ENCODE measurements at regions not wholly inside any gene's neighbourhood (a gene's known extent, or its start where the extent isn't known, plus 50 kb on each side); places are given as distances from the start of the nearest gene placed in this dataset.

GRCh38 chr10:31124852-31125251 lies 93.2 kb upstream of the ZNF438 start:
- no peak overlapping the region for H3K9ac ChIP-seq (ENCODE audit: low read length in 2 of 2)
- H3K9me3 ChIP-seq (ENCODE audit: control insufficient read depth in 2 of 2, low read length in 2 of 2), result no peaks in the 10 kb centered on the region
- H3K4me1 ChIP-seq (ENCODE audit: control insufficient read depth, insufficient read depth, low read length), result peaks cover 19% of the 10 kb centered on the region
- no peaks in the 10 kb centered on the region for H3K36me3 ChIP-seq (ENCODE audit: control insufficient read depth in 2 of 2, insufficient read depth in 2 of 2, low read length in 2 of 2)
- H3K4me3 ChIP-seq (ENCODE audit: low read length in 2 of 2), result no peak overlapping the region
- no peak overlapping the region for H3K27ac ChIP-seq (ENCODE audit: low read length)
- H3K27me3 ChIP-seq (ENCODE audit: control insufficient read depth in 1 of 2, insufficient read depth in 2 of 2, low read length in 2 of 2), result no peaks in the 10 kb centered on the region

- no peak overlapping the region for H3K4me3 ChIP-seq (ENCODE audit: low read length in 2 of 2)
Observed at GRCh38 chr10:31125789-31126188, 94.1 kb upstream of the ZNF438 start.

GRCh38 chr10:31126593-31126992 lies 94.9 kb upstream of the ZNF438 start:
- H3K27me3 ChIP-seq (ENCODE audit: control insufficient read depth in 1 of 2, insufficient read depth in 2 of 2, low read length in 2 of 2), result no peaks in the 10 kb centered on the region
- no peak overlapping the region for H3K9ac ChIP-seq (ENCODE audit: low read length in 2 of 2)
- H3K36me3 ChIP-seq (ENCODE audit: control insufficient read depth in 2 of 2, insufficient read depth in 2 of 2, low read length in 2 of 2), result no peaks in the 10 kb centered on the region
- peaks cover 19% of the 10 kb centered on the region for H3K4me1 ChIP-seq (ENCODE audit: control insufficient read depth, insufficient read depth, low read length)
- H3K4me3 ChIP-seq (ENCODE audit: low read length in 2 of 2), result no peak overlapping the region
- H3K9me3 ChIP-seq (ENCODE audit: control insufficient read depth in 2 of 2, low read length in 2 of 2), result no peaks in the 10 kb centered on the region
- H3K27ac ChIP-seq (ENCODE audit: low read length), result no peak overlapping the region

More at GRCh38 chr10:31125789-31126188, 94.1 kb upstream of the ZNF438 start:
- H3K9me3 ChIP-seq (ENCODE audit: control insufficient read depth in 2 of 2, low read length in 2 of 2), result no peaks in the 10 kb centered on the region
- no peak overlapping the region for H3K27ac ChIP-seq (ENCODE audit: low read length)
- no peaks in the 10 kb centered on the region for H3K27me3 ChIP-seq (ENCODE audit: control insufficient read depth in 1 of 2, insufficient read depth in 2 of 2, low read length in 2 of 2)
- no peaks in the 10 kb centered on the region for H3K36me3 ChIP-seq (ENCODE audit: control insufficient read depth in 2 of 2, insufficient read depth in 2 of 2, low read length in 2 of 2)
- H3K9ac ChIP-seq (ENCODE audit: low read length in 2 of 2), result no peak overlapping the region
- H3K4me1 ChIP-seq (ENCODE audit: control insufficient read depth, insufficient read depth, low read length), result peaks cover 21% of the 10 kb centered on the region

GRCh38 chr10:31128536-31128935 lies 96.9 kb upstream of the ZNF438 start:
- peak overlapping the region in 1 of 2 donors; percentile 19 for H3K9ac ChIP-seq (ENCODE audit: low read length in 2 of 2)
- H3K27ac ChIP-seq (ENCODE audit: low read length), result peak overlapping the region; percentile 46
- peaks cover 26% of the 10 kb centered on the region for H3K4me1 ChIP-seq (ENCODE audit: control insufficient read depth, insufficient read depth, low read length)
- H3K36me3 ChIP-seq (ENCODE audit: control insufficient read depth in 2 of 2, insufficient read depth in 2 of 2, low read length in 2 of 2), result no peaks in the 10 kb centered on the region
- H3K9me3 ChIP-seq (ENCODE audit: control insufficient read depth in 2 of 2, low read length in 2 of 2), result no peaks in the 10 kb centered on the region
- H3K4me3 ChIP-seq (ENCODE audit: low read length in 2 of 2), result no peak overlapping the region
- H3K27me3 ChIP-seq (ENCODE audit: control insufficient read depth in 1 of 2, insufficient read depth in 2 of 2, low read length in 2 of 2), result no peaks in the 10 kb centered on the region

GRCh38 chr10:31129271-31129670 lies 97.6 kb upstream of the ZNF438 start:
- Histone ChIP-seq H3K36me3 (ENCODE audit: control insufficient read depth in 2 of 2, insufficient read depth in 2 of 2, low read length in 2 of 2) (no peaks in the 10 kb centered on the region), H3K4me1 (ENCODE audit: control insufficient read depth, insufficient read depth, low read length) (peaks cover 31% of the 10 kb centered on the region), H3K4me3 (ENCODE audit: low read length in 2 of 2) (no peak overlapping the region), H3K27ac (ENCODE audit: low read length) (peak overlapping the region; percentile 37), H3K9ac (ENCODE audit: low read length in 2 of 2) (no peak overlapping the region), H3K27me3 (ENCODE audit: control insufficient read depth in 1 of 2, insufficient read depth in 2 of 2, low read length in 2 of 2) (no peaks in the 10 kb centered on the region), H3K9me3 (ENCODE audit: control insufficient read depth in 2 of 2, low read length in 2 of 2) (no peaks in the 10 kb centered on the region)

GRCh38 chr10:31129880-31130405 lies 98.3 kb upstream of the ZNF438 start:
- no peaks in the 10 kb centered on the region for H3K9me3 ChIP-seq (ENCODE audit: control insufficient read depth in 2 of 2, low read length in 2 of 2)
- no peak overlapping the region for H3K9ac ChIP-seq (ENCODE audit: low read length in 2 of 2)
- H3K27me3 ChIP-seq (ENCODE audit: control insufficient read depth in 1 of 2, insufficient read depth in 2 of 2, low read length in 2 of 2), result no peaks in the 10 kb centered on the region
- no peaks in the 10 kb centered on the region for H3K36me3 ChIP-seq (ENCODE audit: control insufficient read depth in 2 of 2, insufficient read depth in 2 of 2, low read length in 2 of 2)
- peaks cover 36% of the 10 kb centered on the region for H3K4me1 ChIP-seq (ENCODE audit: control insufficient read depth, insufficient read depth, low read length)
- peak overlapping the region; percentile 37 for H3K27ac ChIP-seq (ENCODE audit: low read length)
- no peak overlapping the region for H3K4me3 ChIP-seq (ENCODE audit: low read length in 2 of 2)

GRCh38 chr10:31130406-31130805 lies 98.7 kb upstream of the ZNF438 start:
- Histone ChIP-seq H3K4me3 (ENCODE audit: low read length in 2 of 2) (no peak overlapping the region), H3K27ac (ENCODE audit: low read length) (peak overlapping the region; percentile 37), H3K9me3 (ENCODE audit: control insufficient read depth in 2 of 2, low read length in 2 of 2) (no peaks in the 10 kb centered on the region), H3K36me3 (ENCODE audit: control insufficient read depth in 2 of 2, insufficient read depth in 2 of 2, low read length in 2 of 2) (no peaks in the 10 kb centered on the region), H3K4me1 (ENCODE audit: control insufficient read depth, insufficient read depth, low read length) (peaks cover 36% of the 10 kb centered on the region), H3K9ac (ENCODE audit: low read length in 2 of 2) (no peak overlapping the region), H3K27me3 (ENCODE audit: control insufficient read depth in 1 of 2, insufficient read depth in 2 of 2, low read length in 2 of 2) (no peaks in the 10 kb centered on the region)

- Histone ChIP-seq H3K27ac (ENCODE audit: low read length) (no peak overlapping the region), H3K4me3 (ENCODE audit: low read length in 2 of 2) (no peak overlapping the region), H3K9ac (ENCODE audit: low read length in 2 of 2) (no peak overlapping the region), H3K4me1 (ENCODE audit: control insufficient read depth, insufficient read depth, low read length) (peaks cover 36% of the 10 kb centered on the region), H3K36me3 (ENCODE audit: control insufficient read depth in 2 of 2, insufficient read depth in 2 of 2, low read length in 2 of 2) (no peaks in the 10 kb centered on the region), H3K9me3 (ENCODE audit: control insufficient read depth in 2 of 2, low read length in 2 of 2) (no peaks in the 10 kb centered on the region), H3K27me3 (ENCODE audit: control insufficient read depth in 1 of 2, insufficient read depth in 2 of 2, low read length in 2 of 2) (no peaks in the 10 kb centered on the region)
Observed at GRCh38 chr10:31131251-31131650, 99.6 kb upstream of the ZNF438 start.

- Histone ChIP-seq H3K9ac (ENCODE audit: low read length in 2 of 2) (no peak overlapping the region), H3K27ac (ENCODE audit: low read length) (peak overlapping the region; percentile 73)
Observed at GRCh38 chr10:31132681-31133244, 101.1 kb upstream of the ZNF438 start.

GRCh38 chr10:31133251-31133791 lies 101.7 kb upstream of the ZNF438 start:
- peak overlapping the region in 1 of 2 donors; percentile 47 for H3K9ac ChIP-seq (ENCODE audit: low read length in 2 of 2)
- no peaks in the 10 kb centered on the region for H3K36me3 ChIP-seq (ENCODE audit: control insufficient read depth in 2 of 2, insufficient read depth in 2 of 2, low read length in 2 of 2)
- peak overlapping the region in 1 of 2 donors; percentile 52 for H3K4me3 ChIP-seq (ENCODE audit: low read length in 2 of 2)
- no peaks in the 10 kb centered on the region for H3K9me3 ChIP-seq (ENCODE audit: control insufficient read depth in 2 of 2, low read length in 2 of 2)
- no peaks in the 10 kb centered on the region for H3K27me3 ChIP-seq (ENCODE audit: control insufficient read depth in 1 of 2, insufficient read depth in 2 of 2, low read length in 2 of 2)
- H3K4me1 ChIP-seq (ENCODE audit: control insufficient read depth, insufficient read depth, low read length), result peaks cover 35% of the 10 kb centered on the region
- H3K27ac ChIP-seq (ENCODE audit: low read length), result peak overlapping the region; percentile 73

More at GRCh38 chr10:31132681-31133244, 101.1 kb upstream of the ZNF438 start:
- H3K27me3 ChIP-seq (ENCODE audit: control insufficient read depth in 1 of 2, insufficient read depth in 2 of 2, low read length in 2 of 2), result no peaks in the 10 kb centered on the region
- no peak overlapping the region for H3K4me3 ChIP-seq (ENCODE audit: low read length in 2 of 2)
- no peaks in the 10 kb centered on the region for H3K36me3 ChIP-seq (ENCODE audit: control insufficient read depth in 2 of 2, insufficient read depth in 2 of 2, low read length in 2 of 2)
- peaks cover 36% of the 10 kb centered on the region for H3K4me1 ChIP-seq (ENCODE audit: control insufficient read depth, insufficient read depth, low read length)
- no peaks in the 10 kb centered on the region for H3K9me3 ChIP-seq (ENCODE audit: control insufficient read depth in 2 of 2, low read length in 2 of 2)

GRCh38 chr10:31133792-31134310 lies 102.2 kb upstream of the ZNF438 start:
- no peaks in the 10 kb centered on the region for H3K36me3 ChIP-seq (ENCODE audit: control insufficient read depth in 2 of 2, insufficient read depth in 2 of 2, low read length in 2 of 2)
- peak overlapping the region; percentile 67 to 79 for H3K9ac ChIP-seq (ENCODE audit: low read length in 2 of 2)
- H3K4me3 ChIP-seq (ENCODE audit: low read length in 2 of 2), result peak overlapping the region; percentile 69 to 76
- peak overlapping the region; percentile 79 for H3K27ac ChIP-seq (ENCODE audit: low read length)
- H3K27me3 ChIP-seq (ENCODE audit: control insufficient read depth in 1 of 2, insufficient read depth in 2 of 2, low read length in 2 of 2), result no peaks in the 10 kb centered on the region
- H3K9me3 ChIP-seq (ENCODE audit: control insufficient read depth in 2 of 2, low read length in 2 of 2), result no peaks in the 10 kb centered on the region
- peaks cover 29% of the 10 kb centered on the region for H3K4me1 ChIP-seq (ENCODE audit: control insufficient read depth, insufficient read depth, low read length)

Measured in stomach smooth muscle (tissue), 2 donors.